ENCODE measurements at regions not wholly inside any gene's neighbourhood (a gene's known extent, or its start where the extent isn't known, plus 50 kb on each side); places are given as distances from the start of the nearest gene placed in this dataset.
"Not testable (repeated sequence)": the region's sequence is repeated elsewhere in the genome, so short reads cannot be mapped to it uniquely, and the experiment has no call there.

- DNase-seq (ENCODE audit: low spot score) = no peak
These were observed 152.6 kb upstream of the TPM1 start for GRCh38 chr15:62889734-62890505.

- no peak for DNase-seq (ENCODE audit: low spot score)
These were observed 148.0 kb upstream of the TPM1 start for GRCh38 chr15:62894322-62895085.

GRCh38 chr15:62895139-62895866 is 147.2 kb upstream of the TPM1 start:
- DNase-seq (ENCODE audit: low spot score) = no peak

DNA sequence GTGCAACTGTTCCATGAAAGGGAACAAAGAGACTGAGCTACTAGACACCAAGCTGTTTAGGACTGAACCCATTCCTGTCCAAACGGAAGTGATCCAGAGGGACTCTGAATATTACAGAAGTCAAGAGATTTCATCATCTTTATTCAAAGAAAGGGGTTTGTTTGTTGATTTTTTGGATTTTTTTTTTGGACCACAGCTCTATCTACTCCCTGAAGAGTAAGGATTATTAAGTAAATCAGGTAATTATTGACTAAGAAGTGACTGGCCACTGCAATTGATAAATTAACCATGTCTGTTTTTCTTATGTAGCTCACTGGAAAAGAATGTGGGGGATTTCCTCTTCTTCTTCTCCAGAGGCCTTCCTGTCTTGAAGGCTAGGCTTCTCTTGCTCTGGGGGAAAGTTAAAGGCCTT is 146.6 kb upstream of the TPM1 start:
- no peak for DNase-seq (ENCODE audit: low spot score)

- DNase-seq (ENCODE audit: low spot score) = peak; percentile 23
These were observed 146.1 kb upstream of the TPM1 start for GRCh38 chr15:62896380-62896866.

DNA sequence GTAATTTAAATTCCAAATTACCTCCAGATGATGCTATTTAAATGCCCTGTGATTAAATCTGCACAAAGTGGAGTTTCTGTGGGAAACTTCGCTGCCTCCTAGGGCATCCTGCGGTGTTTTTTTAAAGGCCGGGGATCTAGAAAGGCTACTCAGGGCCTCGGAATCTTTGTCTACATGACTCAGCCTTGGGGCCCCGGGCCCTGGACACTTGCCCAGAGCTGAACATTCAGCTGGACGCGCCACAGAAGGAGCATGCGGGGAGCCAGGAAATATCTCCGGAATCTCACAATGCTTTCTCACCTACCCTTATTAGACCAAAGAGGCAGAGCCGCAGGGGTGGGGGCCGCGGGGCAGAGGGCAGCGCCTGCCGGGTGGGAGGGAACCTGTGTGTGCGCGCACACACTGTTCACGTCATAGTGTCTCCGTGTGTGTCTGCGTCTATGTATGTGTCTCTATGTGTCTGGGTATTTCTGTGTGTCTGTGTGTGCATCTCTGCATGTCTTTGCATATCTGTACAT is 145.5 kb upstream of the TPM1 start:
- peak; percentile 89 for DNase-seq (ENCODE audit: low spot score)

DNA sequence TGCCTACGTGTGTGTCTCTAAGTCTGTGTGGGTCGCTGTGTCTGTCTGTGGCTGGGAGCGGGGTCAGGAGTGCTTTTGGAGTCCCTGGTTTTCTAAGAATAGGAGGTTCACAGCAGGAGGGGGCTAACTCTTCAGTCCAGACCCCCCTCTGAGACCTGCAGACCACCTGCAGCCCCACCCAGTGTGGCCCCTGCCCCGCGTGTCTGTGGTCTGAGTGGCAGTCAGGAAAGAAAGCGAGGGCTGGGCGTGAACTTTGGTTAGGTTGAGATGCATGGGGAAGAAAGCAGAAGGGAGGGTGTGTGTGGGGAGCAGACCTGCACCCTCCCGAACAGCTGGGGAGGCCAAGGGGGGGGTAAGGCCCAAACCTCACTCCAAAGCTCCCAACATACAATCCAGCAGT is 144.9 kb upstream of the TPM1 start:
- no peak for DNase-seq (ENCODE audit: low spot score)

DNA sequence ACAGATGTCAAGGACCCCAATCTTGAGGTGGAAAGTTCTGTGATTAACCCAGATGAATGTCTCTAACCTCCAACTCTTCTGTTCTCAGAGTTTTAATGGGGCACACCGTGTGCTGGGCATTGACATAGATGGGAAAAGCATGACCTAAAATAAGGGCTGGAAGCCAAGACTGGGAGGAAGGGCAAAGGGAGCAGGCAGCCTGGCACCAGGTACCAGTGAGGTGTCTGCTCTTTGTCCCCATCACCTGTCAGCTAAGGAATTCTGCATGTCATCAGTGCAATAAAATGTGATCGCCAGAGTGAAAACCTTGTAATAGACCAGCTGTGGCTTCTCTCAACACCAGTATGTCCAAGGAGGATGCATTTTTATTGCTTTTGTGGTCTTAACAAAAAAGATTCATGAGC is 143.5 kb upstream of the TPM1 start:
- no peak for DNase-seq (ENCODE audit: low spot score)

- DNase-seq (ENCODE audit: low spot score) = no peak
These were observed 142.3 kb upstream of the TPM1 start for GRCh38 chr15:62900071-62900802.

DNA sequence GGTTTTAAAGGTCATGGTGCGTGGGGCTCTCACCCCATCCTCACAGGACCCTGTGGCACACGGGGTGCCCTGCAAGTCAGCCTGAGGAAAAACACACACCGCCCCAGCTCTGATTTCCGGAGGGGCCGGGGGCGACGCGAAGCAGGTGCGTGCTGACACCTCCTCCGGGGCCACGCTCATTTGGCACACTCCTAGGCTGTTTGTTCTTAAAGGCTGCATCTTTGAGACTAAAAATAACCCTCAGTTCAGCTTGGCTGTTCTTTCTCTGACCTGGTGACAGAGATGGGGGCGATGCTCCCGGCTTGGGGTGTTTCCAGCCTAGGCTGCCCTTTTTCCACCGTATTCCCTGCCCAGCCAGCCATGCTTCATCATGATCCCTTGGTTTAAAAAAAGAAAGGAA is 141.5 kb upstream of the TPM1 start:
- DNase-seq (ENCODE audit: low spot score) = no peak

DNA sequence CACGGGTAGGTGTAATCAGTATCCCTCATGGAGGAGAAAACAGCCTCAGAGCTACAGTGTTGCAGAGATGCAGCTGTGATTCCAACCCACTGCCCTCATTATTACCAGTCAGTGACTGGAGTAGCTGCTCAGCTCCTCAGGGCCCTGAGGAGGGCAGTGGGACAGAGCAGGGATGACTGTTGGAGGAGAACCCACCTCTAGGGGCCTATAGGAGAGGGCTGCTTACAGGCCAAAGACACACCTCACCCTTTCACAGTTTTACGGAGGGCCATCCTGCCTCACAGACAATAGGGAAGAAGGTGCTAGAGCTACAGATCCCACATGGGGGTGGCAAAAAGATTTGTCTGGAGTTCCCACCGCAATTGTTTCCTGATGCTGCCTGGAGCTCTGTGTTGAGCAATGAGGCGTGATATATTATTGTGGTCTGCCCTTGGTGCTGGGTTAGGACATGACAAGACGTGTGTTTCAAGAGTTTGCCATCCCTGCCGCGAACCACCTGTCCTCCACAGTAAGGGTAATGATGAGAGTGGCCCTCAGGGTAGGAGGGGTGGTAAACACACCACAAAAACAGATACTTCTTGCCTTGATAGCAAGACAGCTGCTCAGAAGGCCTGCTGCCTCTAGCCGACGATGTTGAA is 140.5 kb upstream of the TPM1 start:
- no peak for DNase-seq (ENCODE audit: low spot score)

- no peak for DNase-seq (ENCODE audit: low spot score)
These were observed 139.7 kb upstream of the TPM1 start for GRCh38 chr15:62902821-62903220.

- DNase-seq (ENCODE audit: low spot score) = no peak
These were observed 139.1 kb upstream of the TPM1 start for GRCh38 chr15:62903437-62903836.

DNA sequence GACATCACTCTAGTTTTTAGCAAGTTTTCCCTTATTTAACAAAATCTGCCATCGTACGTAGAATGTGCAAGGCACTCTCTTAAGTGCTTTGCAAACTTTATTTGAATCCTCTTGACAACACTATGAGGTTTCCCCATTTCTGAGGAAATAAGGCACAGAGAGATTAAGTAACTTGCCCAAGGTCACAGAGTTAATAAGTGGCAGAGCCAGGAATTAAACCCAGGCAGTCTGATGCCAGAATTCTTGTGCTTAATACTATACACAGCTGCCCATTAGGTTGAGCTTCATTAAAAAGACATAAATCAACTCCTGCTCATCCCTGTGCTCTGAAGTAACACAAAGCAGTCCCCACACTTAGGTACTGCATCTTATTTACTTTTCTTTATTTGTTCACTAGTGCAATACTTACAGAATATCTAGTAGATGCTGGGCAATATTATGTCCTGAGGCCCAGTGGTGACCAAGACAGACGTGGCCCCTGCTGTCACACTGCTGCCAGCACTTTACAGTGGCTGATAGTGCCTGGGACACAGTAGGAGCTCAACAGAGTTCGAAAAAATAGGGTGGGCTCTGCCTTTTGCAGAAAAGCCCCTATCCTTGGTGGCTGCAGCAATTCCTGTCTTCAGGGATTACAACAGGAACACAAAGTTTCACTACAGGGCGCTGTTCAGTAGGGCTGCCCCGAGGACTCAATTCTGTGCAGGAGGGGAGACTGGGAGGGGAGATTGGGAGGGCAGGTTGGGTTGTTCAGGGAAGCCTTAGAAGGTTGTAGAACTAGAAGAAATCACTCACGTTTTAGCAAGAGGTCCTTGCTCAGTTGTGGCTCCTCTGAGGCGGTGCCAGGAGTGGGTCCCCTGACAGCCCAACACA is 138.3 kb upstream of the TPM1 start:
- no peak for DNase-seq (ENCODE audit: low spot score)

DNA sequence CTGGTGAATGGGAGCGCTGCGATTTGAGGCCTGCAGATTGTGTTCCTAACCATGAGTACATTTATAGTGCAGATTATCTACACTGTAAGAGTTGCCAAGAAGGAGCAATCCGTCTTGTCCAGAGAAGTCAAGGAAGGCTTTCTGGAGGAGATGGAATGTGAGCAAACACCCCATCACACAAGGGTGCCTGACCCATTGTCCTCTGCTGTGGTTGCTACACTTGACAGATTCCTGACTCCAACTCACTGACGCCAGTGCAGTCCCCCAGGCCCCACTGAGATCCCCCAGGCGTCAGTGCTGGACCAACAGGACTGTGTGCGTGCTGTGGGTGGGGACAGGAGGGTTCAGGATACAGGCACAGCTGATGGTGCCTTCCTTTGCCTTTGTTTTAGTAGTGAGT is 135.9 kb upstream of the TPM1 start:
- no peak for DNase-seq (ENCODE audit: low spot score)

- DNase-seq (ENCODE audit: low spot score) = no peak
These were observed 135.3 kb upstream of the TPM1 start for GRCh38 chr15:62907275-62907674.

DNA sequence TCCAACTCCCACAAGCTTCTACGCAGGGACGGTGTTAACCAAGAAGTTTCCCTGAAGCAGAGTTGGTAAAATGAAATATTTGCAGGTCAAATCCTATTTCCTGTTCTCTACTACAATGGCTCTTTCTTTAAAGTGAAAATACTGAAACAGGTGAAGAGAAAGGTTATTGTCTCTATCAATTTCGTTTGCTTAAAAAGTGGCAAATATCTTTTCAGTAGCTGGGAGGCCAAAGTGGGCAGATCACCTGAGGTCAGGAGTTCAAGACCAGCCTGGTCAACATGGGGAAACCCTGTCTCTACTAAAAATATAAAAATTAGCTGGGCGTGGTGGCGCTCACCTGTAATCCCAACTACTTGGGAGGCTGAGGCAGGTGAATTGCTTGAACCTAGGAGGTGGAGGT is 134.2 kb upstream of the TPM1 start:
- DNase-seq (ENCODE audit: low spot score) = not testable (repeated sequence)

DNA sequence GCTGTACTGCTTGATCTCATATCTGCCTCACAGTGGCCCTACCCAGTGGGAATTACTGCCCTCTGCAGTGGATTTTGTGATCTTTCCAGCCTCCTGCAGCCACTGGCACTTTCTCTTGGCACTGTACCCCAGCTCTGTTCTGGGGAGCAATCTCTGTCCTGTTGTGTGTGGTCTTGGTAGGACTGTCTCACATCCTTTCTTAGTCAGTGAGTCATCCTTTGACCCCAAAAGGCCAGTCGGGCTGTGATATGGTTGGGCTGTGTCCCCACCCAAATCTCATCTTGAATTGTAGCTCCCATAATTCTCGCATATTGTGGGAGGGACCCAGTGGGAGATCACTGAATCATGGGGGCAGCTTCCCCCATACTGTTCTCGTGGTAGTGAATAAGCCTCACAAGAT is 133.3 kb upstream of the TPM1 start:
- DNase-seq (ENCODE audit: low spot score) = no peak

GRCh38 chr15:62912282-62912681 is 130.3 kb upstream of the TPM1 start:
- no peak for DNase-seq (ENCODE audit: low spot score)

GRCh38 chr15:62912808-62913207 is 129.7 kb upstream of the TPM1 start:
- no peak for DNase-seq (ENCODE audit: low spot score)
